ENCODE measurements at regions not wholly inside any gene's neighbourhood (a gene's known extent, or its start where the extent isn't known, plus 50 kb on each side); places are given as distances from the start of the nearest gene placed in this dataset.

DNA sequence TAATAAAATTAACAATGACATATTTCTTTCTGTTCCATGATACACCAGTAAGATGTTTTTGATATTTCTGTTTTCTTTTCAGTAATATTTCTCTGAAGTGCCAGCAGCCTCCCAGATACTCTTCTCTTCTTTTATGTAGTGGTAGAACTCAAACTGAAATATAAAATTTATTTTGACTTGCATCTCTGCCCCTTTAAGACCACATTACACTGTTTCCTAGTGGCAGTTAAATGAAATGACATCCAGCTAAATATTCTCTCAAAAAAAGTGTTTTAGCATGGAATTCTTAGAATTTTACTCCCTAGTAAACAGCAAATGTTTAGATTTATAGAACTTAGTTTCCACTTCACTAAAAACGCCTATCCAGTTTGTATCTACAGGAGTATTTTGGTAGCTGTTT, 237.2 kb upstream of the MTPN start:
- CTCF ChIA-PET: no interaction called here
- Histone ChIP-seq H3K4me1 (ENCODE audit: insufficient read depth, low read length, poor library complexity, severe bottlenecking) (no peaks in the 10 kb centered on the region), H3K36me3 (ENCODE audit: insufficient read depth, low read length, poor library complexity, severe bottlenecking) (no peaks in the 10 kb centered on the region), H3K4me3 (ENCODE audit: low read depth, low read length, poor library complexity, severe bottlenecking) (no peak overlapping the region), H3K27me3 (replicated peaks; ENCODE audit: insufficient read depth, low read depth, low read length, poor library complexity) (no peaks in the 10 kb centered on the region), H3K9me3 (ENCODE audit: low read depth, low read length, poor library complexity, severe bottlenecking) (no peaks in the 10 kb centered on the region), H3K27ac (ENCODE audit: low read depth, low read length, poor library complexity, severe bottlenecking) (no peak overlapping the region)
- POLR2A ChIA-PET (ENCODE audit: low non-redundant PET): no interaction called here
- intact Hi-C loops (cut with micrococcal nuclease; ENCODE audit: unreplicated experiment): no loop called here
- TF ChIP-seq, protein P1, sequence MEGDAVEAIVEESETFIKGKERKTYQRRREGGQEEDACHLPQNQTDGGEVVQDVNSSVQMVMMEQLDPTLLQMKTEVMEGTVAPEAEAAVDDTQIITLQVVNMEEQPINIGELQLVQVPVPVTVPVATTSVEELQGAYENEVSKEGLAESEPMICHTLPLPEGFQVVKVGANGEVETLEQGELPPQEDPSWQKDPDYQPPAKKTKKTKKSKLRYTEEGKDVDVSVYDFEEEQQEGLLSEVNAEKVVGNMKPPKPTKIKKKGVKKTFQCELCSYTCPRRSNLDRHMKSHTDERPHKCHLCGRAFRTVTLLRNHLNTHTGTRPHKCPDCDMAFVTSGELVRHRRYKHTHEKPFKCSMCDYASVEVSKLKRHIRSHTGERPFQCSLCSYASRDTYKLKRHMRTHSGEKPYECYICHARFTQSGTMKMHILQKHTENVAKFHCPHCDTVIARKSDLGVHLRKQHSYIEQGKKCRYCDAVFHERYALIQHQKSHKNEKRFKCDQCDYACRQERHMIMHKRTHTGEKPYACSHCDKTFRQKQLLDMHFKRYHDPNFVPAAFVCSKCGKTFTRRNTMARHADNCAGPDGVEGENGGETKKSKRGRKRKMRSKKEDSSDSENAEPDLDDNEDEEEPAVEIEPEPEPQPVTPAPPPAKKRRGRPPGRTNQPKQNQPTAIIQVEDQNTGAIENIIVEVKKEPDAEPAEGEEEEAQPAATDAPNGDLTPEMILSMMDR (conservative IDR thresholded peaks at IDR 0.05; ENCODE audit: low read depth, low read length): no peak; the same call in 1 of the 2 replicates
- no peak for TF ChIP-seq EZH2 (IDR thresholded peaks at IDR 0.05; ENCODE audit: borderline replicate concordance, low read depth, low read length, poor library complexity, severe bottlenecking)
- no peak for DNase-seq (ENCODE audit: low spot score)
- no TSS peak for BruUV-seq (replicated peaks)

DNA sequence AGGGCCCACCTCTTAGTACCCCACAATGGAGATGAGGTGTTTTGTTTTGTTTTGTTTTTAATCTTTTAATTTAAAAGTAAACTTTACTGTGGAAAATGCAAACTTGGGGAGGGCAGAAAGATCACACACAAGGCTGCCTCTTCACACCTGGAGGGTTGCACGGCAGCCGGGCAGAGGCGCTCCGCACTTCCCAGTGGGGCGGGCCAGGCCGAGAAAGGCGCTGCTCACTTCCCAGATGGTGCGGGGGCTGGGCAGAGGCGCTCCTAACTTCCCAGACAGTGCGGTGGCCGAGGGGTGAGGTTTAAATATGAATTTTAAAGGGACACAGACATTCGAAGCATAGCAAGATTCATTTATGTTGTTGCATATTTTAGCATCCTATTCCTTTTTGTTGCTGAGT, 235.9 kb upstream of the MTPN start:
- H3K27me3 ChIP-seq (replicated peaks; ENCODE audit: insufficient read depth, low read depth, low read length, poor library complexity): no peaks in the 10 kb centered on the region
- ChIA-PET POLR2A (ENCODE audit: low non-redundant PET) (no interaction called here), CTCF (no interaction called here)
- no peaks in the 10 kb centered on the region for H3K9me3 ChIP-seq (ENCODE audit: low read depth, low read length, poor library complexity, severe bottlenecking)
- H3K27ac ChIP-seq (ENCODE audit: low read depth, low read length, poor library complexity, severe bottlenecking): no peak overlapping the region
- intact Hi-C loops (cut with micrococcal nuclease; ENCODE audit: unreplicated experiment): no loop called here
- TF ChIP-seq, protein P1 (conservative IDR thresholded peaks at IDR 0.05; ENCODE audit: low read depth, low read length): no peak
- no peak for TF ChIP-seq EZH2 (IDR thresholded peaks at IDR 0.05; ENCODE audit: borderline replicate concordance, low read depth, low read length, poor library complexity, severe bottlenecking)
- H3K36me3 ChIP-seq (ENCODE audit: insufficient read depth, low read length, poor library complexity, severe bottlenecking): no peaks in the 10 kb centered on the region
- no peaks in the 10 kb centered on the region for H3K4me1 ChIP-seq (ENCODE audit: insufficient read depth, low read length, poor library complexity, severe bottlenecking)
- no peak for DNase-seq (ENCODE audit: low spot score)
- BruUV-seq (replicated peaks): no TSS peak
- no peak overlapping the region for H3K4me3 ChIP-seq (ENCODE audit: low read depth, low read length, poor library complexity, severe bottlenecking)

DNA sequence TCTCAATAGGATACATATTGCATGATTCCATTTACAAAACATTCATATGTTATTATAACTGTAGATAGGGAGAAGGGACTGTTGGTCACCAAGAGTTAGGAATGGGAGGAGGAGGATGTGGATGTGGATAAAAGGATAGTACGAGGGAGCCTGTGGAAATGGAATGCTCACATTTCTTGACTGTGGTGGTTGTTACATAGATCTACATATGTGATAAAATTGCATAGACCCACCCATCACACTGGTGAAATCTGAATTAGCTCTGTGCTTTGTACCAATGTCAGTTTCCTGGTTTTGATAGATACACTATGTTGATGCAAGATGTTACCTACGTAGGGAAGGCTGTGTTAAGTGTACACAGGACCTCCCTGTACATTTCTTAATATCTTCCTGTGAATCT, 233.5 kb upstream of the MTPN start:
- TF ChIP-seq, protein P1 (conservative IDR thresholded peaks at IDR 0.05; ENCODE audit: low read depth, low read length): no peak
- no peak for TF ChIP-seq EZH2 (IDR thresholded peaks at IDR 0.05; ENCODE audit: borderline replicate concordance, low read depth, low read length, poor library complexity, severe bottlenecking)
- Histone ChIP-seq H3K4me1 (ENCODE audit: insufficient read depth, low read length, poor library complexity, severe bottlenecking) (no peaks in the 10 kb centered on the region), H3K4me3 (ENCODE audit: low read depth, low read length, poor library complexity, severe bottlenecking) (no peak overlapping the region), H3K27ac (ENCODE audit: low read depth, low read length, poor library complexity, severe bottlenecking) (no peak overlapping the region), H3K9me3 (ENCODE audit: low read depth, low read length, poor library complexity, severe bottlenecking) (no peaks in the 10 kb centered on the region), H3K27me3 (replicated peaks; ENCODE audit: insufficient read depth, low read depth, low read length, poor library complexity) (no peaks in the 10 kb centered on the region), H3K36me3 (ENCODE audit: insufficient read depth, low read length, poor library complexity, severe bottlenecking) (no peaks in the 10 kb centered on the region)
- no TSS peak for BruUV-seq (replicated peaks)
- intact Hi-C loops (cut with micrococcal nuclease; ENCODE audit: unreplicated experiment): no loop called here
- ChIA-PET POLR2A (ENCODE audit: low non-redundant PET) (no interaction called here), CTCF (no interaction called here)
- no peak for DNase-seq (ENCODE audit: low spot score)

Data from A673 (cell line).